GM12878 (cell line): ENCODE measurements at regions not wholly inside any gene's neighbourhood (a gene's known extent, or its start where the extent isn't known, plus 50 kb on each side); places are given as distances from the start of the nearest gene placed in this dataset.

Experiments used
- CBX5 ChIP-seq: sonication (generic); IDR thresholded peaks from 2 replicates; pipeline ENCODE4 v1.6.1; 2016; ENCODE audit warnings: low read depth, moderate library complexity, mild to moderate bottlenecking, inconsistent platforms
- RB1 ChIP-seq: fragments of 450-650 bp; formaldehyde crosslinking; IDR thresholded peaks from 2 replicates; pipeline ENCODE4 v1.6.1; 2017; ENCODE audit warnings: mild to moderate bottlenecking, borderline replicate concordance
- SIN3A ChIP-seq: IDR thresholded peaks from 2 replicates; pipeline ENCODE4 v1.6.1; 2012; ENCODE audit warnings: low read depth, low read length, improper control_type of control experiment
- TBL1XR1 ChIP-seq: IDR thresholded peaks from 2 replicates; pipeline ENCODE4 v1.6.1; 2012; ENCODE audit warnings: low read depth, low read length, improper control_type of control experiment
- ZBTB4 ChIP-seq: fragments of 450-650 bp; formaldehyde crosslinking; IDR thresholded peaks from 2 replicates; pipeline ENCODE4 v1.4.0; 2022; ENCODE audit warnings: mild to moderate bottlenecking, moderate library complexity
- ZNF207 ChIP-seq: fragments of 450-650 bp; IDR thresholded peaks from 2 replicates; pipeline ENCODE4 v1.6.1; 2014; ENCODE audit warnings: antibody characterized with exemption, mild to moderate bottlenecking, borderline replicate concordance
- ZNF687 ChIP-seq: fragments of 450-650 bp; IDR thresholded peaks from 2 replicates; pipeline ENCODE4 v1.6.1; 2017; ENCODE audit warnings: mild to moderate bottlenecking, moderate library complexity

GRCh38 chr1:59194621-59195020 is 102.3 kb upstream of the FGGY start (continued):
- TF ChIP-seq ZBTB4 (CRISPR knock-in tag) (no peak), TBL1XR1 (no peak), ZNF207 (no peak), ZNF687 (no peak), CBX5 (no peak), RB1 (no peak), SIN3A (no peak)
- TF ChIP-seq, all 136 proteins: peak for 0
